WERI-Rb-1 (cell line): ENCODE measurements at regions not wholly inside any gene's neighbourhood (a gene's known extent, or its start where the extent isn't known, plus 50 kb on each side); places are given as distances from the start of the nearest gene placed in this dataset.

Experiments used
- DNase-seq: peaks from one replicate; pipeline ENCODE4 v3.0.0-alpha.2; 2020
- H3K27ac ChIP-seq: fragments of 250-450 bp; sonication (Bioruptor Pico); 2 replicates; pipeline ENCODE4 v1.5.1; 2020; ENCODE audit warnings: mild to moderate bottlenecking, moderate library complexity
- H3K27me3 ChIP-seq: fragments of 250-450 bp; sonication (Bioruptor Pico); 2 replicates; pipeline ENCODE4 v1.5.1; 2021; ENCODE audit warnings: mild to moderate bottlenecking, low read depth, moderate library complexity; ENCODE audit not compliant: insufficient read depth, severe bottlenecking
- H3K36me3 ChIP-seq: fragments of 250-450 bp; sonication (Bioruptor Pico); 2 replicates; pipeline ENCODE4 v1.5.1; 2020; ENCODE audit warnings: mild to moderate bottlenecking, moderate library complexity
- H3K4me3 ChIP-seq: 2 replicates; pipeline ENCODE4 v1.5.1; 2011; ENCODE audit warnings: low read depth, mild to moderate bottlenecking, control low read depth, low read length
- H3K9me3 ChIP-seq: fragments of 250-450 bp; sonication (Bioruptor Pico); 2 replicates; pipeline ENCODE4 v1.5.1; 2021; ENCODE audit warnings: mild to moderate bottlenecking, moderate library complexity; ENCODE audit not compliant: severe bottlenecking
- CTCF ChIP-seq: IDR thresholded peaks from 2 replicates; pipeline ENCODE4 v1.5.1; 2011; ENCODE audit warnings: low read depth, mild to moderate bottlenecking, control low read depth, inconsistent platforms, low read length

GRCh38 chr9:90018688-90019087 is 413.9 kb downstream of the GADD45G start:
- no peak for DNase-seq
- Histone ChIP-seq H3K27me3 (no peaks in the 10 kb centered on the region), H3K27ac (no peak overlapping the region), H3K36me3 (no peaks in the 10 kb centered on the region), H3K4me3 (no peak overlapping the region), H3K9me3 (peaks cover 12% of the 10 kb centered on the region)
- TF ChIP-seq CTCF = no peak

- TF ChIP-seq CTCF = no peak
- H3K9me3 ChIP-seq = peaks cover 12% of the 10 kb centered on the region
- H3K27ac ChIP-seq = no peak overlapping the region
- no peak overlapping the region for H3K4me3 ChIP-seq
- H3K27me3 ChIP-seq = no peaks in the 10 kb centered on the region
- no peaks in the 10 kb centered on the region for H3K36me3 ChIP-seq
- DNase-seq = no peak
Measured at GRCh38 chr9:90019626-90020025, 414.8 kb downstream of the GADD45G start.

- H3K9me3 ChIP-seq = peaks cover 12% of the 10 kb centered on the region
- H3K27ac ChIP-seq = no peak overlapping the region
- no peaks in the 10 kb centered on the region for H3K27me3 ChIP-seq
- TF ChIP-seq CTCF = no peak
- H3K4me3 ChIP-seq = no peak overlapping the region
- no peak for DNase-seq
- no peaks in the 10 kb centered on the region for H3K36me3 ChIP-seq
Measured at GRCh38 chr9:90020276-90020871, 415.6 kb downstream of the GADD45G start.

GRCh38 chr9:90021216-90021906 is 416.5 kb downstream of the GADD45G start:
- H3K4me3 ChIP-seq = no peak overlapping the region
- no peak overlapping the region for H3K27ac ChIP-seq
- H3K36me3 ChIP-seq = no peaks in the 10 kb centered on the region
- TF ChIP-seq CTCF = no peak
- no peak for DNase-seq
- H3K9me3 ChIP-seq = peaks cover 12% of the 10 kb centered on the region
- no peaks in the 10 kb centered on the region for H3K27me3 ChIP-seq

GRCh38 chr9:90022474-90022873 is 417.7 kb downstream of the GADD45G start:
- DNase-seq = no peak
- no peaks in the 10 kb centered on the region for H3K36me3 ChIP-seq
- TF ChIP-seq CTCF = no peak
- no peak overlapping the region for H3K27ac ChIP-seq
- H3K27me3 ChIP-seq = no peaks in the 10 kb centered on the region
- H3K9me3 ChIP-seq = peaks cover 12% of the 10 kb centered on the region
- no peak overlapping the region for H3K4me3 ChIP-seq
